Stimulated activated CD8-positive, alpha-beta memory T cell treated with anti-CD3 and anti-CD28 coated beads, Interleukin-7, amount 100 ng/mL, for 48 hours (primary cell): ENCODE measurements at regions not wholly inside any gene's neighbourhood (a gene's known extent, or its start where the extent isn't known, plus 50 kb on each side); places are given as distances from the start of the nearest gene placed in this dataset.

ENCODE experiments used
- DNase-seq, 2 donors: peaks; one replicate each; pipeline ENCODE4 v3.0.0-alpha.2; 2020; ENCODE audit warnings: low read depth in 1 of 2; ENCODE audit errors: extremely low read depth in 1 of 2

GRCh38 chr9:108217431-108218349 lies 638.1 kb downstream of the ACTL7B start:
- no peak for DNase-seq

GRCh38 chr9:108213511-108213910 lies 642.3 kb downstream of the ACTL7B start:
- DNase-seq = no peak

GRCh38 chr9:108212184-108212583 lies 643.6 kb downstream of the ACTL7B start:
- DNase-seq = no peak

- no peak for DNase-seq
Measured at GRCh38 chr9:108211411-108211955, 644.3 kb downstream of the ACTL7B start.

- no peak for DNase-seq
Measured at GRCh38 chr9:108209132-108209685, 646.6 kb downstream of the ACTL7B start.

GRCh38 chr9:108207561-108208165 lies 648.1 kb downstream of the ACTL7B start:
- DNase-seq = no peak

- no peak for DNase-seq
Measured at GRCh38 chr9:108205276-108205675, 650.5 kb downstream of the ACTL7B start.

GRCh38 chr9:108197899-108198298 lies 657.9 kb downstream of the ACTL7B start:
- no peak for DNase-seq

GRCh38 chr9:108197008-108197365 lies 658.8 kb downstream of the ACTL7B start:
- DNase-seq = no peak

- no peak for DNase-seq
Measured at GRCh38 chr9:108196332-108197007, 659.3 kb downstream of the ACTL7B start.

- no peak for DNase-seq
Measured at GRCh38 chr9:108194154-108194553, 661.6 kb downstream of the ACTL7B start.

- DNase-seq = no peak
Measured at GRCh38 chr9:108193026-108193710, 662.6 kb downstream of the ACTL7B start.

GRCh38 chr9:108191065-108191464 lies 664.7 kb downstream of the ACTL7B start:
- DNase-seq = no peak

GRCh38 chr9:108188976-108189375 lies 666.8 kb downstream of the ACTL7B start:
- no peak for DNase-seq

- no peak for DNase-seq
Measured at GRCh38 chr9:108188482-108188881, 667.3 kb downstream of the ACTL7B start.

GRCh38 chr9:108186642-108187395 lies 669.0 kb downstream of the ACTL7B start:
- DNase-seq = no peak

- no peak for DNase-seq
Measured at GRCh38 chr9:108185613-108186012, 670.2 kb downstream of the ACTL7B start.

GRCh38 chr9:108184941-108185340 lies 670.8 kb downstream of the ACTL7B start:
- DNase-seq = no peak

GRCh38 chr9:108184009-108184408 lies 671.8 kb downstream of the ACTL7B start:
- no peak for DNase-seq

- no peak for DNase-seq
Measured at GRCh38 chr9:108182950-108183381, 672.8 kb downstream of the ACTL7B start.
